Vagina (tissue), 2 donors: ENCODE measurements at regions not wholly inside any gene's neighbourhood (a gene's known extent, or its start where the extent isn't known, plus 50 kb on each side); places are given as distances from the start of the nearest gene placed in this dataset.

Experiments
- CTCF ChIP-seq, 3 experiments: fragments of 450-650 bp in 2 of 3; fragments of 200-600 bp in 1 of 3; sonication (generic) in 1 of 3; IDR thresholded peaks; one replicate each; pipeline ENCODE4 v1.5.1; 2017 to 2019; ENCODE audit warnings: antibody characterized with exemption in 3 of 3, mild to moderate bottlenecking in 2 of 3, moderate library complexity in 2 of 3
- POLR2A ChIP-seq, 2 donors: fragments of 450-650 bp; IDR thresholded peaks; one replicate each; pipeline ENCODE4 v1.6.1; 2017; ENCODE audit warnings: antibody characterized with exemption in 2 of 2, mild to moderate bottlenecking in 2 of 2, moderate library complexity in 2 of 2

- TF ChIP-seq CTCF (IDR thresholded peaks at IDR 0.05) (no peak), POLR2A (IDR thresholded peaks at IDR 0.05) (no peak)
Measured at GRCh38 chr6:100259865-100260264, 204.9 kb downstream of the SIM1 start.
